SK-N-SH (cell line): ENCODE measurements at regions not wholly inside any gene's neighbourhood (a gene's known extent, or its start where the extent isn't known, plus 50 kb on each side); places are given as distances from the start of the nearest gene placed in this dataset.

Experiments used
- CTCF ChIP-seq: fragments of 200-600 bp; sonication (generic); IDR thresholded peaks from 2 replicates; pipeline ENCODE4 v1.6.1; 2017; ENCODE audit warnings: antibody characterized with exemption, mild to moderate bottlenecking, moderate library complexity
- ZBTB33 ChIP-seq: IDR thresholded peaks from 2 replicates; pipeline ENCODE4 v1.4.0; 2012; ENCODE audit warnings: low read depth, borderline replicate concordance

GRCh38 chr5:2523180-2523579 is 228.3 kb downstream of the IRX2 start:
- no peak for TF ChIP-seq CTCF
- TF ChIP-seq ZBTB33: no peak
